Neural progenitor cell (in vitro differentiated cells): ENCODE measurements at regions not wholly inside any gene's neighbourhood (a gene's known extent, or its start where the extent isn't known, plus 50 kb on each side); places are given as distances from the start of the nearest gene placed in this dataset.

ENCODE experiments used
- CTCF ChIP-seq: fragments of 200-600 bp; sonication (generic); IDR thresholded peaks from 2 replicates; pipeline ENCODE4 v1.5.1; 2017; ENCODE audit warnings: antibody characterized with exemption, mild to moderate bottlenecking
- EZH2phosphoT487 ChIP-seq: fragments of 200-600 bp; sonication (generic); IDR thresholded peaks from 2 replicates; pipeline ENCODE4 v1.6.1; 2017; ENCODE audit warnings: antibody characterized with exemption

- no peak for TF ChIP-seq EZH2phosphoT487
- no peak for TF ChIP-seq CTCF
These were observed 632.6 kb upstream of the ARGLU1 start for GRCh38 chr13:107200491-107200890.
